ENCODE measurements at regions not wholly inside any gene's neighbourhood (a gene's known extent, or its start where the extent isn't known, plus 50 kb on each side); places are given as distances from the start of the nearest gene placed in this dataset.

DNA sequence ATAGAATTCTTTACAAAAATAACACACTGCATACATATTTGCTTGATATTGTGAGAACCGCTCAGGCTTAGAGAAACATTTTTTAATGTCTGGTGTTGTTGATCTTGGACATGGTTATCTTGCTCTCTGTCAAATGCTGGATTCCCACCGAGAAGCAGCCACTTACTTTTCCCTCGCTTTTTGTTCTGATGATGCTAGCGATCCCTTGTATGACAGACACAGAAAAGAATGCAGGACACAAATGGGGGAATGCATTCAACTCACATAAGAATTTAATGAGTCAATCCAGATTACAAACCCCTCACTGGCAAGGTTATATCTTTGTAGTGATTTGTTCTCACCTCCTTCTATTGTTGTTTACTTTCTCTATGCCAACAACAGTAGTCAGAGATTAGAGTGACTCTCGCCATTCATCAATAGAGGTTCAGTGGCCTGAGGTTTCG lies 76.8 kb upstream of the AKT3 start:
- no peaks in the 10 kb centered on the region for H3K9me3 ChIP-seq
- peaks cover 4 to 31% of the 10 kb centered on the region in 2 donors for H3K4me1 ChIP-seq
- H3K4me3 ChIP-seq, result peak overlapping the region; percentile 19 to 27
- no peaks in the 10 kb centered on the region for H3K36me3 ChIP-seq
- no peak for DNase-seq (ENCODE audit: low spot score in 2 of 2)
- intact Hi-C loops (cut with DNase I), result no loop called here
- no peak overlapping the region for H3K27ac ChIP-seq
- H3K27me3 ChIP-seq, result no peaks in the 10 kb centered on the region
- TF ChIP-seq, protein P1, sequence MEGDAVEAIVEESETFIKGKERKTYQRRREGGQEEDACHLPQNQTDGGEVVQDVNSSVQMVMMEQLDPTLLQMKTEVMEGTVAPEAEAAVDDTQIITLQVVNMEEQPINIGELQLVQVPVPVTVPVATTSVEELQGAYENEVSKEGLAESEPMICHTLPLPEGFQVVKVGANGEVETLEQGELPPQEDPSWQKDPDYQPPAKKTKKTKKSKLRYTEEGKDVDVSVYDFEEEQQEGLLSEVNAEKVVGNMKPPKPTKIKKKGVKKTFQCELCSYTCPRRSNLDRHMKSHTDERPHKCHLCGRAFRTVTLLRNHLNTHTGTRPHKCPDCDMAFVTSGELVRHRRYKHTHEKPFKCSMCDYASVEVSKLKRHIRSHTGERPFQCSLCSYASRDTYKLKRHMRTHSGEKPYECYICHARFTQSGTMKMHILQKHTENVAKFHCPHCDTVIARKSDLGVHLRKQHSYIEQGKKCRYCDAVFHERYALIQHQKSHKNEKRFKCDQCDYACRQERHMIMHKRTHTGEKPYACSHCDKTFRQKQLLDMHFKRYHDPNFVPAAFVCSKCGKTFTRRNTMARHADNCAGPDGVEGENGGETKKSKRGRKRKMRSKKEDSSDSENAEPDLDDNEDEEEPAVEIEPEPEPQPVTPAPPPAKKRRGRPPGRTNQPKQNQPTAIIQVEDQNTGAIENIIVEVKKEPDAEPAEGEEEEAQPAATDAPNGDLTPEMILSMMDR (IDR thresholded peaks at IDR 0.05), result no peak

DNA sequence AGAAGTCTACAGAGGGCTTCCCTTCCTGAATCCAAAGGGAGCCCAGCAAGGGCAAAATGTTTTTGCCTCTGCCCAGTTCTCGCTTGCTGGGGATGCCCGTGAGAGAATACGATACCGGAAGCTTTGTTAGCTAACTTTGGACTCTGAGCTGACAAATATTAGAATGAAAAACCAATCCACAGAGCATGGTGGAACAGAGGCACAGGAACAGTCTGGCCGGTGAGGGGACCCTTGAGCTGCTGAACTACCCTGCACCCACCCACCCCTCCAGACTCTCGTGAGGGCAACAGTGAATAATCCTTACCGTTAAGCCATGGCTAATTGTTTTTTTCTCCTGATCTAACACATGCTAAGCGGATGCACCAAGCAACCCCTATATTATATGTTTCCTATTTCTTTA lies 76.3 kb upstream of the AKT3 start:
- DNase-seq (ENCODE audit: low spot score in 2 of 2), result no peak
- intact Hi-C loops (cut with DNase I), result no loop called here
- H3K9me3 ChIP-seq, result no peaks in the 10 kb centered on the region
- no peak overlapping the region for H3K27ac ChIP-seq
- H3K27me3 ChIP-seq, result no peaks in the 10 kb centered on the region
- H3K36me3 ChIP-seq, result no peaks in the 10 kb centered on the region
- TF ChIP-seq, protein P1 (IDR thresholded peaks at IDR 0.05), result no peak
- peak overlapping the region; percentile 19 to 27 for H3K4me3 ChIP-seq
- peaks cover 4 to 31% of the 10 kb centered on the region in 2 donors for H3K4me1 ChIP-seq

DNA sequence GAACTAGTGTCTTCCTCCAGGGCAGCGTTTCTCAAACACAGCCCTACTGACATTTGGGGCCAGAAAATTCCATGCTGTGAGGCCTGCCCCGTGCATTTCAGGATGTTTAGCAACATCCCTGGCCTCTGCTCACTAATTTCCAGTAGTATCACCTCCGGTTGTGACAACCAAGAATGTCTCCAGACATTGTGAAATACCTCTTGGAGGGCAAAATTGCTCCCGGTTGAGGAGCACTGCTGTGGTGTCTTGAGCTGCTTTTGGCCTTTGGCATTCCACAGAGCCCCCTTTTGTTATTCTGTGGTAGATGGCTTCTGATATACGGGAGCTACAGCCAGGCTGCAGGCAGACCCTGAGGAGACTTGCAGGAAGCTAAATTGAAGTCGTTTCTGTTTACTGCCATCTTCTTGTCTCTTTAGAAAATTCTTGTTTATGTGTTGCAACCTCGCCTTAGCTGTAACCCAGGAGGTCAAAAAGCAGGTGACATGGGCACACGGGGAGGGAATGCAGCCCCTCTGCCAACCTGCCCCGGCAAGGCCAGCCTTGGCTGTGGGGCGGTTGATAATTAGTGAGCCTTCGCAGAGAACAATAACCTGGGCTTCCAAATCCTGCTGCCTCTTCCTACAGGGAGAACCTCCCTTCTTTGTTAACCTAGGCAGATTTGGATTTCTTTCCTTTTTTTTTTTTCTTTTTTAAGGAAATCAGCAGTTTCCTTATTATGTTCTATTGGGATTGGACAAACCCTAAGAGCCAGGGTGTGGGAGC lies 74.7 kb upstream of the AKT3 start:
- Histone ChIP-seq H3K4me1 (peaks cover 4 to 34% of the 10 kb centered on the region in 2 donors), H3K9me3 (no peaks in the 10 kb centered on the region), H3K36me3 (no peaks in the 10 kb centered on the region), H3K27ac (peak overlapping the region in 1 of 2 donors; percentile 35), H3K4me3 (no peak overlapping the region), H3K27me3 (no peaks in the 10 kb centered on the region)
- TF ChIP-seq, protein P1 (IDR thresholded peaks at IDR 0.05), result no peak
- no peak for DNase-seq (ENCODE audit: low spot score in 2 of 2)
- intact Hi-C loops (cut with DNase I), result no loop called here

DNA sequence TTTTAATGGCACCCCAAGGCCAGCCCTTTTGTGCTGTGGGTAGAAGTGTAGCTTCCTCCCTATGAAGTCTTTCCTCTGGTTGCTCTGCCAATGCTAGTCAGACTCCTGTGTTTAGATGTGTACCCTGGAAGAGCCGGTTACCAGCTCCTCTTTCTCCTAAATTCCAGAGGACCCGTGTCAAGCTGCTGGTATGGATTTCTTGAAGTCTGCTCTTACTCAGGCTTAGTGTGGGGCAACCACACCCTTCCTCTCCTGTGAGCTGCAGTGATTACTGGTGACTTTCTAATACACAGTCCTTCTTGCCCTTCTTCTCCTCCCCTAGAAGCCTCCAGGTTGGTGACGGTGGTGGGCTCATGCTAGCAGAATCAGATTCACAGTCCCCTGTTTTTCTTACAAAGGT lies 74.1 kb upstream of the AKT3 start:
- intact Hi-C loops (cut with DNase I), result no loop called here
- H3K27me3 ChIP-seq, result no peaks in the 10 kb centered on the region
- H3K9me3 ChIP-seq, result no peaks in the 10 kb centered on the region
- TF ChIP-seq, protein P1 (IDR thresholded peaks at IDR 0.05), result no peak
- H3K4me1 ChIP-seq, result peaks cover 4 to 34% of the 10 kb centered on the region in 2 donors
- H3K4me3 ChIP-seq, result no peak overlapping the region
- no peak for DNase-seq (ENCODE audit: low spot score in 2 of 2)
- H3K36me3 ChIP-seq, result no peaks in the 10 kb centered on the region
- H3K27ac ChIP-seq, result peak overlapping the region in 1 of 2 donors; percentile 9

DNA sequence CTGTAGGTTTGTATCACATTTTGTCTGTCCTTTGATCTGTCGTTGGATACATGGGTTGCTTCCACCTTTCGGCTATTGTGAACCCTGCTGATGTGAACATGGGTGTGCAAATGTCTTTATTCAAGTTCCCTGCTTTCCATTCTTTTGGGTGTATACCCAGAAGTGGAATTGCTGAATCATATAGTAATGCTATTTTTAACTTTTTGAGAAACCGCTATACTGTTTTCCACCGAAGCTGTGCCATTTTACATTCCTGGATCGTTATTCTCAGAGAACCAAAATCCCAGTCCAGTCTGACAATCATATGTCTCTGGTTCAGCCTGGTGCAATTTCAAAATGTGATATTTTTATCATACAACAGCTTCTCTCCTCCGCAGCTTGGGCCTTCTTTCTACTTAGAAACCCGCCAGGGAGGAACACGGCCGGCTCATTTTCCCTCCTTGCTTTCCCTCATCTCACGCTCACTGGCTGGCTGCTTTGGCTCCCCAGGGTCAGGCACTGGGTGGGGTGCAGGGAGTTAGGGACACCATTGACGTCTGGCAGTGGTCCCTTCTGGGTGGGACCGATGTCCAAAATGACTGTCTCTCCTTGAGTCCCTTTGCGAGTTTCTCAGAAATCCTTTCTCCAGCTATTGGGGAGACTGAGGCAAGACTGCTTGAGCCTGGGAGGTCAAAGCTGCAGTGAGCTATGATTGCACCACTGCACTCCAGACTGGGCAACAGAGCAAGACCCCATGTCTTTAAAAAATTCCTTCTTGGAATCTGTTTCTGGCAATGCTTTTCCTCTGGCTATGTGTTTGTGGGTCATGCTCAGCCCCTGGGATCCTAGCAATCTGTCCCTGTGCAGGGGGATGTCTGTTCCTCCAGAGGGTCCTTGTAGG lies 73.5 kb upstream of the AKT3 start:
- Histone ChIP-seq H3K9me3 (no peaks in the 10 kb centered on the region), H3K36me3 (no peaks in the 10 kb centered on the region), H3K27ac (no peak overlapping the region), H3K4me3 (no peak overlapping the region), H3K4me1 (peaks cover 4 to 34% of the 10 kb centered on the region in 2 donors), H3K27me3 (no peaks in the 10 kb centered on the region)
- TF ChIP-seq, protein P1 (IDR thresholded peaks at IDR 0.05), result no peak
- intact Hi-C loops (cut with DNase I), result no loop called here
- no peak for DNase-seq (ENCODE audit: low spot score in 2 of 2)
